Neural progenitor cell (in vitro differentiated cells): ENCODE measurements at regions not wholly inside any gene's neighbourhood (a gene's known extent, or its start where the extent isn't known, plus 50 kb on each side); places are given as distances from the start of the nearest gene placed in this dataset.

Source experiments
- EZH2 ChIP-seq: fragments of 200-600 bp; sonication (generic); IDR thresholded peaks from 2 replicates; pipeline ENCODE4 v1.6.1; 2017; ENCODE audit warnings: antibody characterized with exemption, mild to moderate bottlenecking, moderate library complexity
- EZH2phosphoT487 ChIP-seq: fragments of 200-600 bp; sonication (generic); IDR thresholded peaks from 2 replicates; pipeline ENCODE4 v1.6.1; 2017; ENCODE audit warnings: antibody characterized with exemption
- TF ChIP-seq, protein P1 (sequence below): fragments of 200-600 bp; sonication (generic); IDR thresholded peaks from 2 replicates; pipeline ENCODE4 v1.5.1; 2017; ENCODE audit warnings: antibody characterized with exemption, mild to moderate bottlenecking

DNA sequence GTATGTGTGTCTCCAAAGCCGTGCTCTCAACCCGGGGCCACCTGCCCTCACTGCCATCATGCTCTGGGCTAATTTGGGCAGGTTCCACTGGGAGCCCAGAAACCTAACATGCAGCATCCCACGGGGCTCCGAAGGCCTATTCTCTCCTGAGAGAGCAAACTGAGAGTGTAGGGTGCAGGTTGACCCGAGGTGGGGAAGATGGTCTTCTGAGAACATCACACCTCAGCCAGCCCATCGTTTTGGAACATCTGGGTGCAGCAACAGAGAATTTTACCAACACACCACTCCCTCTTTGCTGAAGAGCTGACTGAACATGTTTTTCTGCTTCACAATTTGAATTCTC is 294.6 kb upstream of the TUT7 start:
- TF ChIP-seq, protein P1, sequence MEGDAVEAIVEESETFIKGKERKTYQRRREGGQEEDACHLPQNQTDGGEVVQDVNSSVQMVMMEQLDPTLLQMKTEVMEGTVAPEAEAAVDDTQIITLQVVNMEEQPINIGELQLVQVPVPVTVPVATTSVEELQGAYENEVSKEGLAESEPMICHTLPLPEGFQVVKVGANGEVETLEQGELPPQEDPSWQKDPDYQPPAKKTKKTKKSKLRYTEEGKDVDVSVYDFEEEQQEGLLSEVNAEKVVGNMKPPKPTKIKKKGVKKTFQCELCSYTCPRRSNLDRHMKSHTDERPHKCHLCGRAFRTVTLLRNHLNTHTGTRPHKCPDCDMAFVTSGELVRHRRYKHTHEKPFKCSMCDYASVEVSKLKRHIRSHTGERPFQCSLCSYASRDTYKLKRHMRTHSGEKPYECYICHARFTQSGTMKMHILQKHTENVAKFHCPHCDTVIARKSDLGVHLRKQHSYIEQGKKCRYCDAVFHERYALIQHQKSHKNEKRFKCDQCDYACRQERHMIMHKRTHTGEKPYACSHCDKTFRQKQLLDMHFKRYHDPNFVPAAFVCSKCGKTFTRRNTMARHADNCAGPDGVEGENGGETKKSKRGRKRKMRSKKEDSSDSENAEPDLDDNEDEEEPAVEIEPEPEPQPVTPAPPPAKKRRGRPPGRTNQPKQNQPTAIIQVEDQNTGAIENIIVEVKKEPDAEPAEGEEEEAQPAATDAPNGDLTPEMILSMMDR, result no peak
- TF ChIP-seq EZH2phosphoT487 (no peak), EZH2 (no peak)
